H1 (cell line): ENCODE measurements at regions not wholly inside any gene's neighbourhood (a gene's known extent, or its start where the extent isn't known, plus 50 kb on each side); places are given as distances from the start of the nearest gene placed in this dataset.
A peak's percentile ranks its signal among the peaks of the same experiment; 100 is the strongest.

Source experiments
- CTCF ChIA-PET: fragments of 300-600 bp; sonication (Branson Sonifier 250); formaldehyde crosslinking; loops from one replicate; lab custom pipeline; 2021; ENCODE audit not compliant: partially characterized antibody; lab: Charles Lee
- POLR2A ChIA-PET: fragments of 300-600 bp; sonication (Branson Sonifier 250); formaldehyde crosslinking; loops from one replicate; lab custom pipeline; 2021; ENCODE audit warnings: inconsistent platforms; ENCODE audit not compliant: partially characterized antibody; lab: Charles Lee
- DNase-seq, 2 experiments: peaks; one replicate each; pipeline versions ENCODE4 v3.0.0 to v3.0.0-alpha.2; 2010 to 2022; ENCODE audit warnings: low spot score in 2 of 2, low read depth in 1 of 2, mixed read lengths in 1 of 2
- FAIRE-seq: peaks from 2 replicates; lab custom pipeline; 2011; peaks lifted over from hg19 to GRCh38; lab: Jason Lieb, UNC
- H2AFZ ChIP-seq: 2 replicates; pipeline ENCODE4 v1.8.1; 2012; ENCODE audit warnings: low read length, inconsistent platforms
- H2AK5ac ChIP-seq: 2 replicates; pipeline ENCODE4 v1.6.1; 2013; ENCODE audit warnings: low read depth, low read length
- H2BK120ac ChIP-seq: replicated peaks from 2 replicates; pipeline ENCODE3; 2013; ENCODE audit warnings: low read depth, low read length, inconsistent platforms
- H2BK12ac ChIP-seq: 2 replicates; pipeline ENCODE4 v1.6.1; 2013; ENCODE audit warnings: low read depth, low read length
- H2BK15ac ChIP-seq: 2 replicates; pipeline ENCODE4 v1.6.1; 2013; ENCODE audit warnings: low read length
- H2BK20ac ChIP-seq: 2 replicates; pipeline ENCODE4 v1.6.1; 2013; ENCODE audit warnings: low read length
- H2BK5ac ChIP-seq: 2 replicates; pipeline ENCODE4 v1.6.1; 2013; ENCODE audit warnings: low read depth, low read length
- H3K14ac ChIP-seq: 2 replicates; pipeline ENCODE4 v1.6.1; 2013; ENCODE audit warnings: inconsistent platforms; ENCODE audit not compliant: insufficient read length
- H3K18ac ChIP-seq: 2 replicates; pipeline ENCODE4 v1.6.1; 2013; ENCODE audit warnings: low read length; ENCODE audit errors: extremely low read depth
- H3K23ac ChIP-seq: 2 replicates; pipeline ENCODE4 v1.6.1; 2013; ENCODE audit warnings: inconsistent platforms; ENCODE audit not compliant: insufficient read length
- H3K23me2 ChIP-seq: 2 replicates; pipeline ENCODE4 v1.6.1; 2013; ENCODE audit warnings: low read depth, low read length
- H3K27ac ChIP-seq: 2 replicates; pipeline ENCODE4 v1.6.1; 2011; ENCODE audit warnings: low read depth, low read length, inconsistent platforms
- H3K27me3 ChIP-seq, 4 experiments: replicated peaks in 1 of 4; 1 replicate in 1 of 4; 2 replicates in 3 of 4; pipeline versions ENCODE4 v1.6.1 to v1.8.1; 2011 to 2013; ENCODE audit warnings: low read length in 3 of 4, mild to moderate bottlenecking in 3 of 4, inconsistent platforms in 2 of 4, mixed read lengths in 2 of 4, moderate library complexity in 1 of 4; ENCODE audit not compliant: control insufficient read depth in 3 of 4, insufficient read depth in 3 of 4; ENCODE audit errors: extremely low read depth in 1 of 4
- H3K36me3 ChIP-seq, 4 experiments: 2 replicates each; pipeline versions ENCODE4 v1.6.1 to v1.8.1; 2011 to 2013; ENCODE audit warnings: mild to moderate bottlenecking in 4 of 4, low read length in 3 of 4, moderate library complexity in 2 of 4, control low read depth in 1 of 4, inconsistent platforms in 1 of 4; ENCODE audit not compliant: insufficient read depth in 4 of 4, control insufficient read depth in 2 of 4
- H3K4ac ChIP-seq: replicated peaks from 2 replicates; pipeline ENCODE3; 2013; ENCODE audit warnings: low read length, low read depth, mixed read lengths, inconsistent platforms; ENCODE audit not compliant: insufficient read length
- H3K4me1 ChIP-seq, 4 experiments: replicated peaks in 1 of 4; 1 replicate in 1 of 4; 2 replicates in 3 of 4; pipeline versions ENCODE4 v1.6.1 to v1.8.1; 2011 to 2013; ENCODE audit warnings: low read length in 3 of 4, inconsistent platforms in 2 of 4, mixed read lengths in 1 of 4; ENCODE audit not compliant: insufficient read depth in 4 of 4, control insufficient read depth in 3 of 4
- H3K4me2 ChIP-seq, 2 experiments: 2 replicates each; pipeline versions ENCODE4 v1.6.1 to v1.8.1; 2011 to 2013; ENCODE audit warnings: low read depth in 2 of 2, low read length in 2 of 2, control low read depth in 1 of 2, inconsistent platforms in 1 of 2, mild to moderate bottlenecking in 1 of 2; ENCODE audit not compliant: insufficient read depth in 1 of 2
- H3K4me3 ChIP-seq, 4 experiments: fragments of 200-600, 300-600 bp in 1 of 4; sonication (generic), shearing (Covaris generic), sonication (Bioruptor Twin) in 1 of 4; 2 replicates each; pipeline versions ENCODE4 v1.5.1 to v1.8.1; 2011 to 2016; ENCODE audit warnings: low read length in 4 of 4, low read depth in 3 of 4, control low read depth in 2 of 4, inconsistent platforms in 2 of 4, mild to moderate bottlenecking in 2 of 4, mixed read lengths in 1 of 4, moderate library complexity in 1 of 4; ENCODE audit not compliant: insufficient read depth in 2 of 4; ENCODE audit errors: extremely low read depth in 1 of 4
- H3K56ac ChIP-seq: replicated peaks from 2 replicates; pipeline ENCODE3; 2013; ENCODE audit warnings: low read depth, mild to moderate bottlenecking, mixed read lengths, low read length, inconsistent platforms; ENCODE audit not compliant: insufficient read length
- H3K79me1 ChIP-seq: 2 replicates; pipeline ENCODE4 v1.6.1; 2013; ENCODE audit warnings: low read depth, low read length, control low read depth
- H3K79me2 ChIP-seq, 2 experiments: 2 replicates each; pipeline versions ENCODE4 v1.6.1 to v1.8.1; 2012 to 2013; ENCODE audit warnings: low read length in 2 of 2, mild to moderate bottlenecking in 2 of 2, inconsistent platforms in 1 of 2; ENCODE audit not compliant: insufficient read depth in 2 of 2, control insufficient read depth in 1 of 2
- H3K9ac ChIP-seq, 4 experiments: replicated peaks in 1 of 4; 1 replicate in 1 of 4; 2 replicates in 3 of 4; pipeline versions ENCODE4 v1.6.1 to v1.8.1; 2011 to 2013; ENCODE audit warnings: low read depth in 3 of 4, low read length in 3 of 4, control low read depth in 2 of 4, mild to moderate bottlenecking in 2 of 4, moderate library complexity in 2 of 4, inconsistent platforms in 1 of 4; ENCODE audit errors: extremely low read depth in 1 of 4
- H3K9me3 ChIP-seq, 2 experiments: 2 replicates each; pipeline versions ENCODE4 v1.6.1 to v1.8.1; 2012 to 2013; ENCODE audit warnings: mild to moderate bottlenecking in 2 of 2, moderate library complexity in 2 of 2, control low read depth in 1 of 2, inconsistent platforms in 1 of 2, low read depth in 1 of 2, low read length in 1 of 2, mixed read lengths in 1 of 2; ENCODE audit not compliant: insufficient read depth in 2 of 2
- H4K20me1 ChIP-seq, 2 experiments: replicated peaks in 1 of 2; 2 replicates each; pipeline versions ENCODE3 to v1.8.1; 2011 to 2013; ENCODE audit warnings: inconsistent platforms in 2 of 2, low read length in 2 of 2, mild to moderate bottlenecking in 1 of 2; ENCODE audit not compliant: insufficient read depth in 2 of 2, control insufficient read depth in 1 of 2
- H4K5ac ChIP-seq: 2 replicates; pipeline ENCODE4 v1.6.1; 2013; ENCODE audit warnings: low read length, low read depth, mixed read lengths, inconsistent platforms; ENCODE audit not compliant: insufficient read length
- H4K8ac ChIP-seq: 2 replicates; pipeline ENCODE4 v1.8.0; 2013; ENCODE audit warnings: mild to moderate bottlenecking, moderate library complexity, low read length, inconsistent platforms; ENCODE audit not compliant: insufficient read depth; ENCODE audit errors: extremely low read depth
- H4K91ac ChIP-seq: replicated peaks from 2 replicates; pipeline ENCODE3; 2013; ENCODE audit warnings: low read length, mixed read lengths, inconsistent platforms; ENCODE audit not compliant: insufficient read length
- RFX5 ChIP-seq: IDR thresholded peaks from 2 replicates; pipeline ENCODE4 v1.6.1; 2011; ENCODE audit warnings: low read depth, low read length, improper control_type of control experiment, borderline replicate concordance
- RXRA ChIP-seq: IDR thresholded peaks from 2 replicates; pipeline ENCODE4 v1.6.1; 2011; ENCODE audit warnings: low read depth, mild to moderate bottlenecking, low read length, moderate library complexity; ENCODE audit not compliant: insufficient read depth
- SP2 ChIP-seq: IDR thresholded peaks from 2 replicates; pipeline ENCODE4 v1.6.1; 2012; ENCODE audit warnings: mild to moderate bottlenecking, low read length, inconsistent platforms
- ZNF274 ChIP-seq: IDR thresholded peaks from 2 replicates; pipeline ENCODE4 v1.7.0; 2012; ENCODE audit warnings: low read length, borderline replicate concordance; ENCODE audit errors: extremely low read depth
- WGBS, 2 experiments: shearing (Covaris generic) in 1 of 2; methylation state at CpG; one replicate each; pipeline versions ENCODE4 v1.1.6 to v1.1.7; 2013 to 2015; ENCODE audit warnings: low lambda C conversion rate in 2 of 2, mixed read lengths in 2 of 2, inconsistent platforms in 1 of 2, low coverage in 1 of 2, missing lambda C conversion rate in 1 of 2; ENCODE audit not compliant: insufficient replicate concordance in 2 of 2, insufficient coverage in 1 of 2, insufficient read length in 1 of 2; ENCODE audit errors: extremely low coverage in 1 of 2, missing lambda C conversion rate in 1 of 2; 5-methylcytosine and 5-hydroxymethylcytosine counted together
- TF ChIP-seq, protein P1 (sequence below): IDR thresholded peaks from 2 replicates; pipeline ENCODE4 v1.6.1; 2012; ENCODE audit warnings: inconsistent platforms

DNA sequence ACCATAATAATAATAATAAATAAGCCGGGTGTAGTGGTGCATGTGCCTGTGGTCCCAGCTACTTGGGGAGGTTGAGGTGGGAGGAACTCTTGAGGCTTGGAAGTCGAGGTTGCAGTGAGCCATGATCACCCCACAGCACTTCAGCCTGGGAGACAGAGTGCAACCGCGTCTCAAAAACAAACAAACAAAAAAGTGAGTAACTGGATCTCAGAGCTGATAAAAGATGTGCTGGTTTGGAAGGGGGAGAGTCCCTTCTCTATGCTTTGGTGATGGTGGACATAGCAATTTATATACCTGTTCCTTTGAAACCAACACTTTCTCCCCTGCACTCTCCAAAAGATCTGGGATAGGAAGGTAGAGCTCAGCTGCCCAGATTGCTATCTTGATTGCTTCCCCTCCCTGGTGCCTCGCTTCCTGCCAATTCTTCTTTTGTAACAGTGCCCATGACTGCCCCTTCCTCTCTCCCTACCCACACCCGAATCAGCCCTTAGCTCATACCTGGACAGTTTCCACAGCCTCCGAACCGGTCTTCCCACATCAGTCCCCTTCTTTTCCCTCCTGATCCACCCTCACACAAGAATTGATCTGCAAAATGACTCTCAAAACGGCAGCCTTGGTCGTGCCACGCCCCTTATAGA is 55.1 kb upstream of the UBE2E1 start:
- POLR2A ChIA-PET: interaction anchor here (2.5 to 3.2 kb wide), 2 partner anchors 53 to 167 kb away, joined by 6 to 11 read pairs; partner anchors contain the start of genes NKIRAS1 and RPL15
- Histone ChIP-seq H3K23me2 (peaks cover 6% of the 10 kb centered on the region; the same call in 1 of the 2 replicates), H3K4me1 (peaks cover 9 to 17% (median 15%) of the 10 kb centered on the region in 4 experiments), H4K91ac (peak overlapping the region; percentile 57), H3K79me1 (no peaks in the 10 kb centered on the region), H3K4me2 (peak overlapping the region; percentile 64 to 73), H3K14ac (no peak overlapping the region), H3K79me2 (no peaks in the 10 kb centered on the region), H3K4me3 (peak overlapping the region in 3 of 4 experiments; percentile 7 to 44 (median 17); a peak in 3 of 8 replicates), H2BK5ac (peak overlapping the region; percentile 73; the same call in 1 of the 2 replicates), H2BK120ac (peak overlapping the region; percentile 52), H3K18ac (peak overlapping the region; percentile 97), H4K8ac (no peak overlapping the region), H3K36me3 (no peaks in the 10 kb centered on the region), H3K27ac (no peak overlapping the region), H3K9me3 (no peaks in the 10 kb centered on the region), H4K20me1 (no peaks in the 10 kb centered on the region), H2BK15ac (no peak overlapping the region; the same call in 1 of the 2 replicates), H2BK12ac (peak overlapping the region; percentile 92), H3K27me3 (peaks cover 0 to 2% (median under 1%) of the 10 kb centered on the region in 4 experiments; a peak in 4 of 7 replicates), H2AK5ac (0 out of 2 replicates have a peak overlapping the region, but pooled peaks have one; percentile 12), H2AFZ (peak overlapping the region; percentile 6), H4K5ac (peak overlapping the region; percentile 12), H2BK20ac (peak overlapping the region; percentile 98), H3K4ac (peak overlapping the region; percentile 2), H3K23ac (no peak overlapping the region), H3K9ac (peak overlapping the region in 1 of 4 experiments; percentile 14; a peak in 1 of 7 replicates), H3K56ac (no peak overlapping the region)
- WGBS, 2 experiments: 61% methylated on average over 11 of the region's 11 CpGs; no CpG with 5 or more reads in 1 of the 2 experiments
- FAIRE-seq (no peak), DNase-seq (no peak)
- CTCF ChIA-PET: interaction anchor here (3.8 kb wide), 1 partner anchor 11 kb away, joined by 21 read pairs; no protein-coding TSS in a partner anchor
- no peak for TF ChIP-seq SP2
- no peak for TF ChIP-seq ZNF274
- TF ChIP-seq, protein P1, sequence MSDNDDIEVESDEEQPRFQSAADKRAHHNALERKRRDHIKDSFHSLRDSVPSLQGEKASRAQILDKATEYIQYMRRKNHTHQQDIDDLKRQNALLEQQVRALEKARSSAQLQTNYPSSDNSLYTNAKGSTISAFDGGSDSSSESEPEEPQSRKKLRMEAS: no peak
- no peak for TF ChIP-seq RXRA
- TF ChIP-seq RFX5: no peak
